ENCODE measurements at regions not wholly inside any gene's neighbourhood (a gene's known extent, or its start where the extent isn't known, plus 50 kb on each side); places are given as distances from the start of the nearest gene placed in this dataset.

GRCh38 chr21:17050646-17051045, 462.2 kb upstream of the CXADR start:
- H3K4me3 ChIP-seq (ENCODE audit: control insufficient read depth, low read depth, low read length) = no peak overlapping the region
- no peak for TF ChIP-seq CTCF (conservative IDR thresholded peaks at IDR 0.05; ENCODE audit: control insufficient read depth, insufficient read depth, low read depth, low read length)
- DNase-seq (ENCODE audit: low read depth) = no peak

- peak; percentile 12 for DNase-seq (ENCODE audit: low read depth)
- H3K4me3 ChIP-seq (ENCODE audit: control insufficient read depth, low read depth, low read length) = no peak overlapping the region
- no peak for TF ChIP-seq CTCF (conservative IDR thresholded peaks at IDR 0.05; ENCODE audit: control insufficient read depth, insufficient read depth, low read depth, low read length)
Observed at GRCh38 chr21:17051054-17051453, 461.8 kb upstream of the CXADR start.

- H3K4me3 ChIP-seq (ENCODE audit: control insufficient read depth, low read depth, low read length) = no peak overlapping the region
- DNase-seq (ENCODE audit: low read depth) = no peak
- TF ChIP-seq CTCF (conservative IDR thresholded peaks at IDR 0.05; ENCODE audit: control insufficient read depth, insufficient read depth, low read depth, low read length) = no peak
Observed at GRCh38 chr21:17053321-17053720, 459.5 kb upstream of the CXADR start.

- H3K4me3 ChIP-seq (ENCODE audit: control insufficient read depth, low read depth, low read length) = no peak overlapping the region
Observed at GRCh38 chr21:17059936-17060335, 452.9 kb upstream of the CXADR start.

GRCh38 chr21:17066006-17066405, 446.8 kb upstream of the CXADR start:
- TF ChIP-seq CTCF (conservative IDR thresholded peaks at IDR 0.05; ENCODE audit: control insufficient read depth, insufficient read depth, low read depth, low read length) = no peak
- H3K4me3 ChIP-seq (ENCODE audit: control insufficient read depth, low read depth, low read length) = no peak overlapping the region
- DNase-seq (ENCODE audit: low read depth) = no peak

More at GRCh38 chr21:17059936-17060335, 452.9 kb upstream of the CXADR start:
- no peak for DNase-seq (ENCODE audit: low read depth)
- TF ChIP-seq CTCF (conservative IDR thresholded peaks at IDR 0.05; ENCODE audit: control insufficient read depth, insufficient read depth, low read depth, low read length) = no peak

- H3K4me3 ChIP-seq (ENCODE audit: control insufficient read depth, low read depth, low read length) = no peak overlapping the region
- no peak for DNase-seq (ENCODE audit: low read depth)
- no peak for TF ChIP-seq CTCF (conservative IDR thresholded peaks at IDR 0.05; ENCODE audit: control insufficient read depth, insufficient read depth, low read depth, low read length)
Observed at GRCh38 chr21:17071093-17071492, 441.8 kb upstream of the CXADR start.

GRCh38 chr21:17081193-17081592, 431.6 kb upstream of the CXADR start:
- TF ChIP-seq CTCF (conservative IDR thresholded peaks at IDR 0.05; ENCODE audit: control insufficient read depth, insufficient read depth, low read depth, low read length) = no peak
- DNase-seq (ENCODE audit: low read depth) = no peak
- H3K4me3 ChIP-seq (ENCODE audit: control insufficient read depth, low read depth, low read length) = no peak overlapping the region

Measured in fibroblast of mammary gland (primary cell).